Neural crest cell (in vitro differentiated cells): ENCODE measurements at regions not wholly inside any gene's neighbourhood (a gene's known extent, or its start where the extent isn't known, plus 50 kb on each side); places are given as distances from the start of the nearest gene placed in this dataset.

Experiments
- DNase-seq: peaks from one replicate; pipeline ENCODE4 v3.0.0; 2021; ENCODE audit warnings: low read depth, mixed read lengths, low spot score
- H3K27ac Mint-ChIP-seq: one replicate; pipeline ENCODE4 v1.8.0; 2021; ENCODE audit warnings: mild to moderate bottlenecking, mixed read lengths; ENCODE audit not compliant: unreplicated experiment
- H3K27me3 Mint-ChIP-seq: 2 replicates; pipeline ENCODE4 v1.8.0; 2021; ENCODE audit warnings: low read depth, mild to moderate bottlenecking, mixed read lengths
- H3K36me3 Mint-ChIP-seq: 2 replicates; pipeline ENCODE4 v1.8.0; 2021; ENCODE audit warnings: low read depth, mild to moderate bottlenecking, mixed read lengths
- H3K4me1 Mint-ChIP-seq: 2 replicates; pipeline ENCODE4 v1.8.0; 2021; ENCODE audit warnings: mixed read lengths
- H3K4me3 Mint-ChIP-seq: one replicate; pipeline ENCODE4 v1.8.0; 2021; ENCODE audit warnings: mild to moderate bottlenecking, mixed read lengths
- H3K9me3 Mint-ChIP-seq: 2 replicates; pipeline ENCODE4 v1.8.0; 2021; ENCODE audit warnings: mixed read lengths
- TF ChIP-seq, protein P1 (sequence below): fragments of 200-600 bp; sonication (generic); conservative IDR thresholded peaks from 2 replicates; pipeline ENCODE4 v1.5.0; 2021; ENCODE audit warnings: antibody characterized with exemption, mild to moderate bottlenecking

DNA sequence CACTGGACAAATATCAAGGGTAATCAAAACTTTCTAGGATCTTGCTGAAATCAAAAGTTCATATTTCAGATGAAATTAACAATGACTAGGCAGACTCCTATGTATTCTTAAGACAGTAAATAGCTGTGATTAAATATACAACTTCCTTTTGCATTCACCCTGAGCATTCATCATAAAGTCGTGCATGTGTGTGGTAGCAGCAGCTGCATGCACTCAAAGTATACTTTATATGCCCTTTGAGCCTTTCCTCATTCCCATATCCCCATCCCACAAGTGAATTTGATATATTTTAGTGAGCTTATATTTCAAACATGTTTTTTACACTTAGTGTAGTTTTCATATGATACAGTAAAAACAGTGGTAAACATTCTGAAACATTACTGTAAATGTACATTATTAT lies 959.0 kb downstream of the C4orf33 start:
- TF ChIP-seq, protein P1, sequence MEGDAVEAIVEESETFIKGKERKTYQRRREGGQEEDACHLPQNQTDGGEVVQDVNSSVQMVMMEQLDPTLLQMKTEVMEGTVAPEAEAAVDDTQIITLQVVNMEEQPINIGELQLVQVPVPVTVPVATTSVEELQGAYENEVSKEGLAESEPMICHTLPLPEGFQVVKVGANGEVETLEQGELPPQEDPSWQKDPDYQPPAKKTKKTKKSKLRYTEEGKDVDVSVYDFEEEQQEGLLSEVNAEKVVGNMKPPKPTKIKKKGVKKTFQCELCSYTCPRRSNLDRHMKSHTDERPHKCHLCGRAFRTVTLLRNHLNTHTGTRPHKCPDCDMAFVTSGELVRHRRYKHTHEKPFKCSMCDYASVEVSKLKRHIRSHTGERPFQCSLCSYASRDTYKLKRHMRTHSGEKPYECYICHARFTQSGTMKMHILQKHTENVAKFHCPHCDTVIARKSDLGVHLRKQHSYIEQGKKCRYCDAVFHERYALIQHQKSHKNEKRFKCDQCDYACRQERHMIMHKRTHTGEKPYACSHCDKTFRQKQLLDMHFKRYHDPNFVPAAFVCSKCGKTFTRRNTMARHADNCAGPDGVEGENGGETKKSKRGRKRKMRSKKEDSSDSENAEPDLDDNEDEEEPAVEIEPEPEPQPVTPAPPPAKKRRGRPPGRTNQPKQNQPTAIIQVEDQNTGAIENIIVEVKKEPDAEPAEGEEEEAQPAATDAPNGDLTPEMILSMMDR: no peak
- Mint-ChIP-seq H3K36me3 (peaks cover 20% of the 10 kb centered on the region), H3K4me1 (peaks cover 20% of the 10 kb centered on the region), H3K27ac (no peak overlapping the region), H3K9me3 (peaks cover 3% of the 10 kb centered on the region), H3K27me3 (no peaks in the 10 kb centered on the region), H3K4me3 (no peak overlapping the region)
- no peak for DNase-seq

- Mint-ChIP-seq H3K9me3 (no peaks in the 10 kb centered on the region), H3K27ac (no peak overlapping the region)
These were observed 960.3 kb downstream of the C4orf33 start for GRCh38 chr4:130056286-130056685.

DNA sequence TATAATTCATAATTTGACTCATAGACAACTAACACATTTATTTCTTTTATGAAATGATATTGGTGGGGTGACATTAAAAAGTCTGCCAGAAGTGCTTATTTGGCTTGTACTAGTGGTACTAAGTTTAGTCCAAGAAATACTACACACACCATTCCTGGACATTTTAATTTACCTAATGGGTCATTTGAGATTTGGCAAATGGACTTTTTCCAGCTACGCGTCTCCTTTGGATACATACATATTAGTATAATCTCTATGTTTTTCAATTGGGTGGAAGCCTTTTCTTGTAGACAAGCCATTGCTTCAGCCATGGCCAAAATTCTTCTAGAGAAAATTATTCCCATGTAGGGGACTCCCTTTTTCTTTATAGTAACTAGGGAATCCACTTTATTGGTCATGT lies 968.5 kb downstream of the C4orf33 start:
- TF ChIP-seq, protein P1: no peak
- peaks cover 8% of the 10 kb centered on the region for H3K9me3 Mint-ChIP-seq
- no peaks in the 10 kb centered on the region for H3K4me1 Mint-ChIP-seq
- no peaks in the 10 kb centered on the region for H3K27me3 Mint-ChIP-seq
- peaks cover 5% of the 10 kb centered on the region for H3K36me3 Mint-ChIP-seq
- DNase-seq: no peak
- no peak overlapping the region for H3K4me3 Mint-ChIP-seq
- H3K27ac Mint-ChIP-seq: no peak overlapping the region

More at GRCh38 chr4:130056286-130056685, 960.3 kb downstream of the C4orf33 start:
- TF ChIP-seq, protein P1: no peak
- no peak for DNase-seq
- H3K4me1 Mint-ChIP-seq: peaks cover 20% of the 10 kb centered on the region
- H3K4me3 Mint-ChIP-seq: no peak overlapping the region
- peaks cover 19% of the 10 kb centered on the region for H3K36me3 Mint-ChIP-seq
- H3K27me3 Mint-ChIP-seq: no peaks in the 10 kb centered on the region

- Mint-ChIP-seq H3K27ac (no peak overlapping the region), H3K36me3 (no peaks in the 10 kb centered on the region), H3K4me3 (no peak overlapping the region), H3K27me3 (no peaks in the 10 kb centered on the region), H3K4me1 (no peaks in the 10 kb centered on the region), H3K9me3 (peaks cover 8% of the 10 kb centered on the region)
- DNase-seq: no peak
- TF ChIP-seq, protein P1: no peak
These were observed 971.5 kb downstream of the C4orf33 start for GRCh38 chr4:130067419-130067818.

- DNase-seq: no peak
- Mint-ChIP-seq H3K36me3 (no peaks in the 10 kb centered on the region), H3K4me1 (no peaks in the 10 kb centered on the region), H3K9me3 (peaks cover 8% of the 10 kb centered on the region), H3K4me3 (no peak overlapping the region), H3K27me3 (no peaks in the 10 kb centered on the region), H3K27ac (no peak overlapping the region)
- TF ChIP-seq, protein P1: no peak
These were observed 972.1 kb downstream of the C4orf33 start for GRCh38 chr4:130068072-130068471.

DNA sequence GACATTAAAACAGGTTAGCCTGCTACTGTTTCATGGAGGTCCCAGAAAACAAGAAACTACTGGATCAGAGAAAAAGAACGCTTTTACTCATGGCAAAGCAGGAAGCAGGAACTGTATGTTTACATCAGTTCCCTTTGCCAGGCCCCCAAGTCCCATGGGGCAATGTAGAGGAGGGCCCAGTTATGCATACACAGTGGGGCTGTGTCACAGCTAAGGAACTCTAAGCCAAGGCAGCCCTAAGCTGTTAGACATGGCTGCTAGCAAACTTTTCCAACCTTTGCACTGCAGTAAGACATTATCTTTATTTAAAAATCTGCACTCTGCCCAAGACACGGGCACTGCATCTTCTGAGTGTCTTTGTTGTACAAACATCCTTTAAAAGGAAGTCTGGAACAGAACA lies 975.8 kb downstream of the C4orf33 start:
- TF ChIP-seq, protein P1: no peak
- no peak for DNase-seq
- Mint-ChIP-seq H3K9me3 (no peaks in the 10 kb centered on the region), H3K36me3 (no peaks in the 10 kb centered on the region), H3K4me3 (no peak overlapping the region), H3K4me1 (no peaks in the 10 kb centered on the region), H3K27ac (no peak overlapping the region), H3K27me3 (no peaks in the 10 kb centered on the region)
